Renal cortex interstitium (tissue), 11 donors: ENCODE measurements at regions not wholly inside any gene's neighbourhood (a gene's known extent, or its start where the extent isn't known, plus 50 kb on each side); places are given as distances from the start of the nearest gene placed in this dataset.

Experiments
- DNase-seq, 11 donors: peaks; one replicate each; pipeline ENCODE4 v3.0.0-alpha.2; 2013; ENCODE audit warnings: low read depth in 9 of 11, low spot score in 4 of 11; ENCODE audit errors: extremely low read depth in 1 of 11

DNA sequence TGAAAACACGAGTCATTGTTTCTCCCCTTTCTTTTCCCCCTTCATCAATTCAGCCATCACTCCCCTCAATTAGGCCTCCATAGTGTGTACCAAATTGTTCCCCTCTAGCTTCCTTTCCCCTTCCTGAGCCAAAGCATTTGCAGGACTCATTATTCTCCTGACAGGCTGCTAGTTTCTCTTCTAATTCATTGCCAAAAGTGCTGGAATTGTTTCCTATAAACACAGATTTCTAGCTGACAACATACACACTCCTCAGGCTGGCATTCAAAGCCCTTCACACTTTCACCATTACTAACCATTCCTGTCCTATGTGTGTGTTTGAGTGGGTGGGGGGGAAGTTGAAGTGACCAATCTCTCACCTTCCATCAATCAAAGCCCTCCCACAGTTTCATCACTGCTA lies 444.2 kb upstream of the OPRM1 start:
- DNase-seq, result no peak

DNA sequence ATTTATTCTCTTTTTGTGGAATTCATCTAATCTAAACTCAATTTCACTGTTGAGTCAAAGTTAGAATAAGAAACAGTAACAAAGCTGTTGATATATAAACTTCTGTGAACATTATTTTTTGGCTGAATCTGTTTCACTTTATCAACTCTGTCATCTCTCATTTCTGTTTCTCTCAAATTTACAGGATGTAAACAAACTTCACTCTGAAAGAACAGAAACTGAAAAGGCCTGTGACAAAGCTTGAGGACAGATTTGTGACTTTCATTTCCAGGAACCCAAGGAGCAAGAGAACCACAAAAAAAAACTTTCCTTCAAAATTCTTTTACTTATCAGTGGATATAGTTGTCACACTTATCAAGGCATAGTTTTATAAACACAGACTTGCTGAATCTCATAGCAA lies 447.9 kb upstream of the OPRM1 start:
- DNase-seq, result no peak

DNA sequence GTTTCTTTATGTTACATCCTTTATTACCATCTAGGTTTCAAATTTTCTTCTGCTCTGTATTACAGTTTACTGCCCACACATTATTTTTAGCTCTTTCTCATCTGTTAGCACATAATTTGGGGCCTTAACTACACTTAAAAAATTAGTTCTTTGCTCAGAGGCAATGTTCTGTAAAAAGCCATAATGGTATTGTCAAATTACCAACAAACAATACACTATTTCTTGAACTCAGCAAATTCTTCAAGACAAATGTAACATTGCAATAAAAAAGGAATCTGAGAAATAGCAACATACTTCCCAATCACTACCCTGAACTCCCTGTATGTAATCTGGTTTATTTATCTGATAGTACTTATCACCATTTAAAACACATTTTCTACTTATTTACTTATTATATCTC lies 448.6 kb upstream of the OPRM1 start:
- no peak for DNase-seq

DNA sequence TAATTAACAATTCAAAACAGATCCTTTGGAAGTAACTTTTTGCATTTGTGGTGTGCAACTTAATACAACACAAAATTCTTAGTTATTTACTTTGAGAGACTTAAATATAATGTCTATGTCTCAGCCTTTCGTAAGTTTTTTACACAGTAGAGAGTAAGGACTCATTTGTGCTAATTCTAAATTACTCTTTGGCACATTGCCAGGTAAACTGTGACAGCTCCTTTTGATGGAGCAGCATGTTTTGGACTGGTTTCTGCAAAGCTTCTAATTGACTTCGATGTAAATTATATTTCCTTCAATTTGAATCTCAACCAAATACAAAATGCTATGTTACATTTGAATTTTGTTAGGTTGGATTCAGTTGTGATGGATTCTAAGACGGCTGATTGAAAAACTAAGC lies 450.7 kb upstream of the OPRM1 start:
- DNase-seq, result no peak

DNA sequence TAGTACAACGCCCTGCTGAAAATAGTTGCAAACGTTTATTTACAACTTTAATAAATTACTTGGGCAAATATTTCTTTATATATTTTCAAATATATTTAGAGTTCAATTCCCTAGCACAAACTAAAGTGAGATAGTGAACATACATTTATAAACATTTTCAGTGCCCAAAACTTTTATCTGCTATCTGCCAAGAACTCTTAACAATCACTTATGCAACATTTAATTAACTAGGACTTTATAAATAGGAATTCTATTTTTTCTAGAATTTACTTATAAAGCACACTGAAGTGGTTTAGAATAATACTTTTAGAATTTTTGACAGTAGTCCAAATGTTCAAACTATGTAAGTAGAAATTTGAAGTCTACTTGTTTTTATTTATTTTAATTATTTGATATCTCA lies 452.6 kb upstream of the RGS17 start:
- no peak for DNase-seq

DNA sequence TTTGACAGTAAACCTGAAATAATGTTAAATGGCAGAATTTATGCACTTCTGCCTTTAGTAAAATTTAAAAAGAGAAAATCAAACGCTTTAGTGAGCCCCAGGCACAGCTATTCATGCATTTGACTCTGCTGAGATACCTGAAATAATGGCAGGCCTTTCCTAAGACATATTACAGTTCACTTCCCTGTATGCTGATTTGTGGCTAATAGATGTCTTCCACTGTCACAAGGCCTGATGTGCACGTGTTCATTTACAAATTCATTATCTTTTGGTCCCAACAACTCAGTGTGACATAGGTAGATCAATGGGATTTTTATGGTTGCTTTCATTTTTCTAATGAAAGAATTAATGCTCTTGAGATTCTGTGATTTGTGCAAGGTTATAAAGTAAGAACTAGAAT lies 449.7 kb upstream of the RGS17 start:
- no peak for DNase-seq

DNA sequence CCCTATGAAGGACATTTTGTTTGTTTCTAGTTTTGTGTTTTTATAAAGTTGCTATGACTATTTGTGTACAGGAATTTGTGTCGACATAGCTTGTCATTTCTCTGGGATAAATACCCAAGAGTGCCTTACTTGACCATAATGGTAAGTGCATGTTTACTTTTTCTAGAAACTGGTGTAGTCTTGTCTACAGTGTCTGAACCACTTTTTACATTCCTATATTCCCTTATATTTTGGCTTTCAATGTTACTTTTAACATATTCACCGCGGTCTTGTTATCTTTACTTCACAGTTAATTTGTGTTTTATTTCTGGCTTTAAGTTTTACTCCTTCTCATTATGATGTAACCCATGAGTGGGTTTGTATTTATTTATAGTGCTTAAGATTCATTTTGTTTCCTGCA lies 444.4 kb upstream of the RGS17 start:
- no peak for DNase-seq

DNA sequence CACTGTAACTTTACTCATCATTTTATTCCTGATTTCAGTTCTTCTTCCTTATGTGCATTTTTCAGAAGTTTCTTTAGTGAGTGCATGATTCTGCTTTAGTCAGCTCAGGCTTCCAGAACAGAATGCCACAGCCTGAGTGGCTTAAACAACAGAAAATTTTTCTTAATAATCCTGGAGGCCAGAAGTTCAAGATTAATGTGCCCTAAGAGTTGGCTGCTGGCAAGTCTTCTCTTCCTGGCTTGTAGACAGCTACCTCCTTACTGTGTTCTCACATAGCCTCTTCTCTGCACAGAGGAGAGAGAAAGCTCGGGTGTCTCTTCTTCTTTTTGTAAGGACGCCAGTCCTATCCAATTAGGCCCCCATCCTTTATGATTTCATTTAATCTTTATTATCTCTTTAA lies 443.1 kb upstream of the RGS17 start:
- DNase-seq, result no peak

DNA sequence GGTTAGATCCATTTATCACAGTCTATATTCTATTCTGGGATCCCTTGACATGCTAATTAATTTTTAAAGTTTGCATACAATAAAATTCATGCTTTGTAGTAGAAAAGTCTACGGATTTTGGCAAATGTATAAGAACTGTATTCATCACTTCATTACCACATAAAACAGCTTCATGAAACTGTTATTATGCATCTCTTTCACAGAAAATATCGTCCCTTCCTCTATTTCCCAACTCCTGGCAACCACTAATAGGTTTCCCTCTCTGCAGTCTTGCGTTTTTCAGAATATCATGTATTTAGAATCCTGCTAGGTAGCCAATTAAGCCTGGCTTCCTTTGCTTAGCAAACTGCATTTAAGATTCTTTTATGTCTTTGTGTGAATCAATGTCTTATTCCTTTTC lies 441.3 kb upstream of the RGS17 start:
- DNase-seq, result no peak

DNA sequence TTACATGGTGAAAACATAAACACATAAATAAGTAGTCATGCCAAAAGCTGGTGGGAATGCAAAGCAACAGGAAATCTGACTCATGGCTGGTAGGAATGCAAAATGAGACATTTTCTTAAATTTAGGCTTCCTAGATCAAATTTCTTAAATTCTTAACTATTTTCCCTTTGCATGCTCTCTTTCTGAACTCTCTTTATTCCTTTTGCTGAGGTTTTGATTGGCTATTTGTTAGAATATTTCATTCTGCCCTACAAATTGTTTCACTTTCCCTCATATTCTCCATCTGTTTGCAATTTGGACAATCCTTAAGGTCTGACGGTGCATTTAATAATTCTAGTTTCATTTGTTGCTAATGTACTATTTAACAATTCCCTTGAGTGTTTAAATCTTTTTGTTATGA lies 437.5 kb upstream of the RGS17 start:
- DNase-seq, result no peak

DNA sequence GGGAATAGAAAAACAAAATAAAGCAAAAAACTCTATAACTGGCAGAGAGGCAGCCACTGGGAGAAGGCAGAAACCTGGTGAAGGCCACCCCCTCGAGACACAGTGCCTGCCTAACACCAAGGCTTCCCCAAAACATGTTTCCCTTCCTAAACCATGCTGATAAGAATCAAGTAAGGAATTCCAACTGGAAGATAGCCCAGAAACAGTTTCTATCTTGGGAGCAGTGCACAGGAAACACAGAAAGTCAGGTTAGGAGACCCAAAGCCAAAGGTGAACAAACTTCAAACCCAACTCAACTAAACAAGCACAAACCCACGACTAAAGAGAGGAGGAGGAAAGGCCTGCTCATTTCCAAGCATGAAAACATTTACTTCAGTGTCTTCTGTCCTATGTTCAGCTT lies 433.7 kb upstream of the RGS17 start:
- no peak for DNase-seq

DNA sequence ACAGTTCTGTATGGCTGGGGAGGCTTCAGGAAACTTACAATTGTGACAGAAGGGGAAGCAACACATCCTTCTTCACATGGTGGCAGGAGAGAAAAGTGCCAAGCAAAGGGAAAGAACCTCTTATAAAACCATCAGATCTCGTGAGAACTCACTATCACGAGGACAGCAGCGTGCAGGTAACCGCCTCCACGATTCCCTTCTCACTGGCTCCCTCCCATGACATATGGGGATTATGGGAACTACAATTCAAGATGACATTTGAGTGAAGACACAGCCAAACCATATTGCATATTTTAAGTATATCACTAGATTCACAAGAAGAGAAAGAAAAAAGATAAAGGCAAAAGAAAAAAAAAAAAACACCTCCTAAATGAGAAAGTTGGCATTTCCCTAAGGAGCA lies 431.9 kb upstream of the RGS17 start:
- DNase-seq, result no peak

DNA sequence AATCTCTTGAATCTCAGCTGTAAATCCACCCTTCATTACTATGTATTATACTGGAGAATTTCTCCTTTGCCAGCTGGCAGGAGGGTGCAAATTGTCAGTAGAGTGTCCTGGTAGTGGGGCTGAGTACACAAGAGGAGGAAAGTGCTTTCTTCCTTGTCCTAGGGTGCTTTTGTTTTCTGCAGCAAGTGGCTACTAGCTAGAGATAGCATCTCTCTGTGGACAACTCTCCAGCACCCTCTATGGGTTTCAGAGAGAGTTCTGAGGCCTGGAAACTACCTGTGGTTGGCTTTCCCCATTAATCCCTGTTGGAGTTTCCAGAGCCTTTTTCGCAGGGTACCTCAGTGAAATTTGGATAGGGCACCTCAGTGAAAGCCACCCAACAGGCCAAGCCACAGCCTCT lies 422.5 kb upstream of the RGS17 start:
- peak in 1 of 11 donors; percentile 2 for DNase-seq

DNA sequence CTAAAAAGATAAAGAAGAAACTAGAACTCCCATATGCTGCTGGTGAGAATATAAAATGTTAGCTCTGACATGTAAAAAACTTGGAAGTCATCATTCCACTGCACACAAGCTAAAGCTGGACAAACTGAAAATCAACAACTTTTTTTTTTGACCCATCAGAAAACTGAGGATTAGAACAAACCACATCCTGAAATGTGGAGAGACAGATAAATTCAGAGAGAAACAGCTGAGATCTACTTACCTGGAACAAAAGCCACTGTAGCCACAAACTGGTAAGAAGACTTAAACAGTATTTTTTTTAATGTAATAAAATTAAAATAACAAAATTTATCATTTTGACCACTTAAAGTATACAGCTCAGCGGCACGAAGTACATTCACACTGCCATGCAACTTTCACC lies 408.5 kb upstream of the RGS17 start:
- DNase-seq, result no peak

DNA sequence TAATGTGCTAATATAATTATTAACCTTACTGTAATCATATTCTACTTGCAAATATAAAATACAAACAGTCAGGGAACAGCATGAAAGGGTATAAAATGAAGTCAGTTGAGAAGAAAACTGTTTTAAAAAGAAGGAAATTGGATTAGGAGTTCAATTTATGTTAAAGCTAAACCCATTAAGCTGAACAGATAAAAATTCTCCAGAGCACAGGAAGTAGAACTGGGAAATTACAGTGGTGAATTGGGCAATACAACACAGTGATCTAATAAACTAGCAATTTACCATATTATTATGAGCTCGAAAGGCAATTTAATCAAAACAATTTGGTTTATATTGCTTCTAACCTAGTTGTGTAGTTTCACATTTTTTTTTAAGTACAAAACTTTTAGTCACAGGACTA lies 407.4 kb upstream of the RGS17 start:
- no peak for DNase-seq

DNA sequence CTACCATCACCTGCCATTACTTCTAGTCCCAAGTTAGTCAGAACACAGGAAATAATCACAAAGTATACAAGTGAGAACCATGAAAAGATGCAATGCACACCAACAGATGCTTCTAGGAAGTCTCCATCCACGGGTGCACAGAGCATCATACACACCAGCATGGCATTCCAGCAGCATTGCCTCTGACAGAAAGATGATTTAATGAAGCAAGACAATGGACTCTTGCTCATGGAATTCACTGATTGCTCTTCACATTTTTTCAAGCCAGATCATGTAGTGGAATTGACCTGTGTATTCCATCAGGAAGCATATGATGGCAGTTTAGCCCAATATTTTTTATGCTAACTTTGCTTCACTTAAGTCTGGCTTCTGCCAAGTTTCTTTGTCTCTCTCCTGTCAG lies 406.3 kb upstream of the RGS17 start:
- no peak for DNase-seq

DNA sequence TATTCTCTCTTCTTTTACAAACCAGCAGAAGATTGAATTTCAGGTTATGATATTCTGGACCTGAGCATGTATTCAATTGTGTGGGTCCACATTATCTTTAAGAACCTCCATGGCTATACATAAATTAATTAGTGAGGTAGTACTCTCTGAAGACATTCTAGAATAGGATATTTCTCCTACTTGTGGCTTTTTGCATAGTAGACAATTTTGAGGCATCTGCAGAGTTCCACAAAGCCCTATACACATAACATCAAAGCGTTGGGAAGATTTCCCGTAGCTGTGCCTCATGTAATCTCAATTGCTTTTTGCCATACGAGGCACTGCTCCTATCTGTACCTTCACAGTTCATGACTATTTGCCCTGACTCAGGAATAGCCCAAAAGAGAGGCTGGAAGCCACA lies 395.4 kb upstream of the RGS17 start:
- DNase-seq, result no peak

DNA sequence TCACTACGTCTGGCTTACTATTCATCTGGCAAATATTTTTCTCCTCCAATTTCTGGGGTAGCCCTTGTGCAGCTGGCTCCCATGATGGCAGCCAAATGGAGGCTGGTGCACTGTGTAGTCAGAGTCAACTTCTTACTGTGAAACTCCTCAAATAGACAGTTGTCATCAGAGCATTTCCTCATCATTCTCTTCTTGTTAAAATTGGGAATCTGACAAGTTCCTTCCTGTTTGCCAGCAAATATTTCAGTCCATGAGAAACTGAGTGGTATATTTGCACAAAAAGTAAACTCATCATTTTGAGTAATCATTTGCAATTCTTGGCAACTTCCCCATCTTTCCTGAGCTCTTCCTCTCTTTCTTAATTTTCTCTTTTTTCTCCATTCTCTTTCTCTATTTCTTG lies 394.9 kb upstream of the RGS17 start:
- DNase-seq, result no peak

DNA sequence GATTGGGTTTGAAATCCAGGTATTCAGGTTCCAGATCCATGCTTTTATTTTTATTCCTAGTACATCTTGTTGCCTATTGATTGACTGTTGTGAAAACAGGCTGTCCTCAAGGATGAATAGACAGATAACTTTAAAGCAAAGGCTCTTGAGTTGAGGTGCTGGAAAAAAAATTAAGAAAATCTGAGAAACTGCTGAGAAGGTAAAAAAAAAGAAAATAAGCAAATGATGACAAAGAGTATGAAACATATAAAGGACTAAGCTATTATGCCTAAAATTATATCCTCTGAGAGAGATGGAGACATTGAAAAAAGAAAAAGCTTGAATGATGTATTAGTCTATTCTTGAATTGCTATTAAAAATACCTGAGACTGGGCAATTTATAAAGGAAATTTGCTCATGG lies 392.3 kb upstream of the RGS17 start:
- no peak for DNase-seq

DNA sequence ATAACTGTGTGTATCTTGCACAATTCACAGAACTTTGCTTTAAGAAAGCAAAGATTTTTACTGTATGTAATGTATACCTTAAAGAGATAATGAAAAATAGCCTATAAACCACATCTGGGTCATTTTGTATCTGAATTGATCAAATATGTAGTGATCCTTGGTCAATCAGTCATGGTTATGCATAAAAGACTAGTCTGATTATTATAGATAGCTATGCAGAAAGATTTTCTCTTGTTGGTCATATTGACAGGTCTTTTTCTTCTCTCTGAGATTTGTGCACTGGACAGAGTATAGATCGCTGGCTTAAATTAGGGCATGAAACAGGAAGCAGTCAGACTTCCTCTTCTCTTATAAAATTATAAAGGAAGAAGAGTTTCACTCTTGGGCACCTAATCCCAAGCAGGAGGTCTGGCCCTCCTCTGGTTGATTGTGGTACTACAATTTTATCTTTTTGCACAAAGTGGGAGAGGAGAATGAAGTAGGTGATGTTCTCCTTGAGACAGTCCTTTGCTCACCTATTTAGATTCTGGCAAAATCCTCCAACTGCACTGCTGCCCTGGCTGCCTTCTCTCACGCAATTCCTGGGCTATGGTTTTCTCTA lies 380.9 kb upstream of the RGS17 start:
- peak in 6 of 11 donors; percentile 1 to 18 (median 4) for DNase-seq

DNA sequence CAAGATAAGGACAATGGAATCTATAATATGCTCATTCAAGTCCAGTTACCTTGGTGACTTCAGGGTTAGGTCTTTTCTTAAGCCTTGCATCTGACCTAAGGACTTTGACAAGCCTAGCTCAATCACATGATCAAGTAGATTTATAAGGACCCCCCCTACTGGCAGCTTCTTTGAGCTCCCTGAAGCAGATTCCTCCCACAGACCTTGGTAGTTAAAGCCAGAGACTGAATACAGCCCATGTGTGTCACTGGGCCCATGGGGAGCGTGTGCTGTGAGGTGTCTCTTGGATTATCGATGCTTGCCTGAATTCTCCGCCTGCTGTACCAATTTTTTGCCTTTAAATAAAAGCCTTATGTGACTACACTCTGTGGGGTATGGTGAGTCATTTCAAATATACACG lies 372.7 kb upstream of the RGS17 start:
- no peak for DNase-seq

DNA sequence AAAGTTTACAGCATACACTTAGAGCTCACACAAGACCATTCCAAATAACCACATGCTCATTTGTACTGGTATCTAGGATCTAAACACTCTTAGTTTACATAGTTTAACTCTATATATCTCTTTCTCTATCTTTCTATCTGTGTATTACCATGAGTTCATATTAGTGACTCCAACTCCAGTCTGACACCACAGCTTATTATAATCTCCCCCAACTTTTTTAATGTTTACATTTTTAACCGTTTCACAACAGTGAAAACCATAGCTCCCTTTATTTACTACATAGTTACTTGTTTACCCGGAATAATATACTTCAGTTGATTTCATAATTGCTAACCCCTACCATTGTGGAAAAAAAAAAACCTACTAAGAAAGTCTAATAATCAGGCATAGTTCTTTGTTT lies 362.4 kb upstream of the RGS17 start:
- no peak for DNase-seq
